Glutamatergic neuron (in vitro differentiated cells): ENCODE measurements at regions not wholly inside any gene's neighbourhood (a gene's known extent, or its start where the extent isn't known, plus 50 kb on each side); places are given as distances from the start of the nearest gene placed in this dataset.

ENCODE experiments used
- DNase-seq: peaks from one replicate; pipeline ENCODE4 v3.0.0; 2022
- H3K27ac Mint-ChIP-seq: one replicate; pipeline ENCODE4 v1.8.0; 2020; ENCODE audit warnings: mild to moderate bottlenecking, mixed read lengths, inconsistent platforms; ENCODE audit not compliant: unreplicated experiment
- H3K27me3 Mint-ChIP-seq: one replicate; pipeline ENCODE4 v1.8.0; 2020; ENCODE audit warnings: mild to moderate bottlenecking, moderate library complexity, mixed read lengths, inconsistent platforms; ENCODE audit not compliant: unreplicated experiment
- H3K36me3 Mint-ChIP-seq: one replicate; pipeline ENCODE4 v1.8.0; 2020; ENCODE audit warnings: mild to moderate bottlenecking, mixed read lengths, inconsistent platforms; ENCODE audit not compliant: unreplicated experiment
- H3K4me1 Mint-ChIP-seq: one replicate; pipeline ENCODE4 v1.8.0; 2020; ENCODE audit warnings: mild to moderate bottlenecking, low read depth, mixed read lengths, inconsistent platforms; ENCODE audit not compliant: unreplicated experiment
- H3K4me3 Mint-ChIP-seq: one replicate; pipeline ENCODE4 v1.8.0; 2020; ENCODE audit warnings: mild to moderate bottlenecking, mixed read lengths, inconsistent platforms; ENCODE audit not compliant: unreplicated experiment
- H3K9me3 Mint-ChIP-seq: one replicate; pipeline ENCODE4 v1.8.0; 2020; ENCODE audit warnings: mild to moderate bottlenecking, moderate library complexity, mixed read lengths, inconsistent platforms; ENCODE audit not compliant: unreplicated experiment
- CTCF ChIP-seq: fragments of 200-600 bp; sonication (generic); IDR thresholded peaks from one replicate; pipeline ENCODE4 v1.5.0; 2021; ENCODE audit not compliant: partially characterized antibody, unreplicated experiment

GRCh38 chrX:8946563-8946962 is 87.4 kb downstream of the FAM9B start:
- DNase-seq: no peak
- TF ChIP-seq CTCF: no peak
- peaks cover 2% of the 10 kb centered on the region for H3K9me3 Mint-ChIP-seq
- H3K27me3 Mint-ChIP-seq: no peaks in the 10 kb centered on the region
- peaks cover 4% of the 10 kb centered on the region for H3K4me1 Mint-ChIP-seq
- H3K27ac Mint-ChIP-seq: no peak overlapping the region
- H3K36me3 Mint-ChIP-seq: no peaks in the 10 kb centered on the region
- no peak overlapping the region for H3K4me3 Mint-ChIP-seq

GRCh38 chrX:8939322-8939721 is 94.6 kb downstream of the FAM9B start:
- Mint-ChIP-seq H3K4me1 (no peaks in the 10 kb centered on the region), H3K4me3 (no peak overlapping the region)

GRCh38 chrX:8927701-8928100 is 106.2 kb downstream of the FAM9B start:
- H3K4me1 Mint-ChIP-seq: peaks cover 5% of the 10 kb centered on the region

More at GRCh38 chrX:8939322-8939721, 94.6 kb downstream of the FAM9B start:
- no peak overlapping the region for H3K27ac Mint-ChIP-seq
- H3K27me3 Mint-ChIP-seq: no peaks in the 10 kb centered on the region
- peaks cover 6% of the 10 kb centered on the region for H3K36me3 Mint-ChIP-seq
- peaks cover 3% of the 10 kb centered on the region for H3K9me3 Mint-ChIP-seq
- no peak for TF ChIP-seq CTCF
- DNase-seq: no peak

GRCh38 chrX:8927066-8927635 is 106.8 kb downstream of the FAM9B start:
- H3K27ac Mint-ChIP-seq: no peak overlapping the region
- no peak for TF ChIP-seq CTCF

More at GRCh38 chrX:8927701-8928100, 106.2 kb downstream of the FAM9B start:
- TF ChIP-seq CTCF: no peak
- no peak overlapping the region for H3K27ac Mint-ChIP-seq
- no peaks in the 10 kb centered on the region for H3K36me3 Mint-ChIP-seq
- no peak for DNase-seq
- no peaks in the 10 kb centered on the region for H3K9me3 Mint-ChIP-seq
- no peaks in the 10 kb centered on the region for H3K27me3 Mint-ChIP-seq
- H3K4me3 Mint-ChIP-seq: no peak overlapping the region

GRCh38 chrX:8921615-8922014 is 112.3 kb downstream of the FAM9B start:
- Mint-ChIP-seq H3K9me3 (no peaks in the 10 kb centered on the region), H3K4me1 (peaks cover 13% of the 10 kb centered on the region), H3K27ac (no peak overlapping the region), H3K4me3 (no peak overlapping the region), H3K27me3 (no peaks in the 10 kb centered on the region), H3K36me3 (no peaks in the 10 kb centered on the region)
- no peak for DNase-seq
- no peak for TF ChIP-seq CTCF

More at GRCh38 chrX:8927066-8927635, 106.8 kb downstream of the FAM9B start:
- H3K27me3 Mint-ChIP-seq: no peaks in the 10 kb centered on the region
- no peaks in the 10 kb centered on the region for H3K9me3 Mint-ChIP-seq
- no peaks in the 10 kb centered on the region for H3K36me3 Mint-ChIP-seq
- H3K4me3 Mint-ChIP-seq: no peak overlapping the region
- no peak for DNase-seq
- H3K4me1 Mint-ChIP-seq: peaks cover 5% of the 10 kb centered on the region
